ENCODE measurements at regions not wholly inside any gene's neighbourhood (a gene's known extent, or its start where the extent isn't known, plus 50 kb on each side); places are given as distances from the start of the nearest gene placed in this dataset.

DNA sequence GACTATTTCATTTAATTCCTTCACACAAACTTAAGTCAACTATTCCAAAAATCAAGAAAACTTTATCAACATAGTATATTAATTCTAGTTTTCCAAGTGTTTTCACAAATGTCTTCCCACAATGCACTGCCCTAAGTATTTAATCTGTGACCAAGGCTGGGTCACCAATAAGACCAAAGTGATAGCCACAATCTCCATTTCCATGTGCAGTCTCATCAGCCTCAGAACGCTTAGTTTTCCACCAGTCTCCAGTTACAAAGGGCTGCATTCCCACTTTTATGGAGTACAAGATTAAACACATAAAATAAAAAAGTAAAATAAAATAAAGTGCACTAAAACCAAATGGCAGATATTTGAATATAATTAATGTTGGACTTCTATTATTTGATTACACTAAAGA lies 371.6 kb upstream of the CCNH start:
- Histone ChIP-seq H3K36me3 (ENCODE audit: control insufficient read depth, insufficient read depth, low read length) (no peaks in the 10 kb centered on the region), H3K4me2 (ENCODE audit: insufficient read depth, low read length) (no peak overlapping the region), H3K9me3 (replicated peaks; ENCODE audit: control insufficient read depth, insufficient read depth, low read depth, low read length) (no peaks in the 10 kb centered on the region), H3K4me3 (no peak overlapping the region), H4K20me1 (replicated peaks; ENCODE audit: control insufficient read depth, insufficient read depth, low read length) (no peaks in the 10 kb centered on the region), H3K27me3 (ENCODE audit: control insufficient read depth in 2 of 2, insufficient read depth in 2 of 2, low read length in 2 of 2) (no peaks in the 10 kb centered on the region), H3K9me1 (ENCODE audit: control insufficient read depth, insufficient read depth, low read length) (no peaks in the 10 kb centered on the region), H2AFZ (ENCODE audit: low read depth, low read length) (no peak overlapping the region), H3K27ac (ENCODE audit: extremely low read depth, low read depth, low read length) (no peak overlapping the region), H3K9ac (ENCODE audit: insufficient read depth in 1 of 2, low read depth in 2 of 2, low read length in 2 of 2) (no peak overlapping the region), H3K4me1 (replicated peaks in 1 of 2; ENCODE audit: control insufficient read depth in 2 of 2, insufficient read depth in 2 of 2, low read length in 2 of 2) (no peaks in the 10 kb centered on the region), H3K79me2 (ENCODE audit: control insufficient read depth, insufficient read depth, low read length) (no peaks in the 10 kb centered on the region)
- intact Hi-C loops (cut with micrococcal nuclease) (loop anchor here (5.0 kb wide), 1 partner anchor 658 kb away; no protein-coding TSS in a partner anchor), in situ Hi-C loops (cut with MboI) (loop anchor here (5.0 kb wide), 1 partner anchor 908 kb away; no protein-coding TSS in a partner anchor)
- WGBS (ENCODE audit: insufficient coverage, low coverage, missing lambda C conversion rate), result 0% methylated on average over 1 of the region's 1 CpG
- no peak for FAIRE-seq
- no peak for DNase-seq (ENCODE audit: extremely low read depth in 1 of 4, low spot score in 3 of 4)
- ChIA-PET CTCF (ENCODE audit: low intra/inter-chr PET ratio) (no interaction called here), POLR2A (no interaction called here)
- BruUV-seq (replicated peaks), result no TSS peak
- ATAC-seq, result no peak
- TF ChIP-seq ZBTB49 (CRISPR knock-in tag; IDR thresholded peaks at IDR 0.05; ENCODE audit: borderline replicate concordance) (no peak), ZNF780A (CRISPR knock-in tag; IDR thresholded peaks at IDR 0.05) (no peak), ZNF79 (CRISPR knock-in tag; IDR thresholded peaks at IDR 0.05; ENCODE audit: low read depth) (no peak), ASH1L (IDR thresholded peaks at IDR 0.05; ENCODE audit: borderline replicate concordance, low read depth, partially characterized antibody) (no peak), SRSF9 (IDR thresholded peaks at IDR 0.05; ENCODE audit: borderline replicate concordance, low read depth, low read length) (no peak)
- TF ChIP-seq, protein P1, sequence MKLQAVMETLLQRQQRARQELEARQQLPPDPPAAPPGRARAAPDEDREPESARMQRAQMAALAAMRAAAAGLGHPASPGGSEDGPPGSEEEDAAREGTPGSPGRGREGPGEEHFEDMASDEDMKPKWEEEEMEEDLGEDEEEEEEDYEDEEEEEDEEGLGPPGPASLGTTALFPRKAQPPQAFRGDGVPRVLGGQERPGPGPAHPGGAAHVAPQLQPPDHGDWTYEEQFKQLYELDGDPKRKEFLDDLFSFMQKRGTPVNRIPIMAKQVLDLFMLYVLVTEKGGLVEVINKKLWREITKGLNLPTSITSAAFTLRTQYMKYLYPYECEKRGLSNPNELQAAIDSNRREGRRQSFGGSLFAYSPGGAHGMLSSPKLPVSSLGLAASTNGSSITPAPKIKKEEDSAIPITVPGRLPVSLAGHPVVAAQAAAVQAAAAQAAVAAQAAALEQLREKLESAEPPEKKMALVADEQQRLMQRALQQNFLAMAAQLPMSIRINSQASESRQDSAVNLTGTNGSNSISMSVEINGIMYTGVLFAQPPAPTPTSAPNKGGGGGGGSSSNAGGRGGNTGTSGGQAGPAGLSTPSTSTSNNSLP (IDR thresholded peaks at IDR 0.05; ENCODE audit: borderline replicate concordance, low read depth, low read length), result no peak
- TF ChIP-seq, protein P2, sequence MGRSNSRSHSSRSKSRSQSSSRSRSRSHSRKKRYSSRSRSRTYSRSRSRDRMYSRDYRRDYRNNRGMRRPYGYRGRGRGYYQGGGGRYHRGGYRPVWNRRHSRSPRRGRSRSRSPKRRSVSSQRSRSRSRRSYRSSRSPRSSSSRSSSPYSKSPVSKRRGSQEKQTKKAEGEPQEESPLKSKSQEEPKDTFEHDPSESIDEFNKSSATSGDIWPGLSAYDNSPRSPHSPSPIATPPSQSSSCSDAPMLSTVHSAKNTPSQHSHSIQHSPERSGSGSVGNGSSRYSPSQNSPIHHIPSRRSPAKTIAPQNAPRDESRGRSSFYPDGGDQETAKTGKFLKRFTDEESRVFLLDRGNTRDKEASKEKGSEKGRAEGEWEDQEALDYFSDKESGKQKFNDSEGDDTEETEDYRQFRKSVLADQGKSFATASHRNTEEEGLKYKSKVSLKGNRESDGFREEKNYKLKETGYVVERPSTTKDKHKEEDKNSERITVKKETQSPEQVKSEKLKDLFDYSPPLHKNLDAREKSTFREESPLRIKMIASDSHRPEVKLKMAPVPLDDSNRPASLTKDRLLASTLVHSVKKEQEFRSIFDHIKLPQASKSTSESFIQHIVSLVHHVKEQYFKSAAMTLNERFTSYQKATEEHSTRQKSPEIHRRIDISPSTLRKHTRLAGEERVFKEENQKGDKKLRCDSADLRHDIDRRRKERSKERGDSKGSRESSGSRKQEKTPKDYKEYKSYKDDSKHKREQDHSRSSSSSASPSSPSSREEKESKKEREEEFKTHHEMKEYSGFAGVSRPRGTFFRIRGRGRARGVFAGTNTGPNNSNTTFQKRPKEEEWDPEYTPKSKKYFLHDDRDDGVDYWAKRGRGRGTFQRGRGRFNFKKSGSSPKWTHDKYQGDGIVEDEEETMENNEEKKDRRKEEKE (IDR thresholded peaks at IDR 0.05; ENCODE audit: borderline replicate concordance in 1 of 2, control insufficient read depth in 1 of 2, low read depth in 2 of 2, low read length in 1 of 2), result no peak

All from K562 (cell line).